ENCODE measurements at regions not wholly inside any gene's neighbourhood (a gene's known extent, or its start where the extent isn't known, plus 50 kb on each side); places are given as distances from the start of the nearest gene placed in this dataset.

GRCh38 chr17:77476931-77477805 lies 336.4 kb downstream of the SEC14L1 start:
- H3K27ac ChIP-seq: peak overlapping the region; percentile 4; the same call in 1 of the 2 replicates
- TF ChIP-seq CTCF (conservative IDR thresholded peaks at IDR 0.05) (no peak), ZFX (IDR thresholded peaks at IDR 0.05) (no peak)

- H3K27ac ChIP-seq: no peak overlapping the region
- TF ChIP-seq ZFX (IDR thresholded peaks at IDR 0.05): no peak
- no peak for TF ChIP-seq CTCF (conservative IDR thresholded peaks at IDR 0.05)
Measured at GRCh38 chr17:77478281-77478680, 337.5 kb downstream of the SEC14L1 start.

GRCh38 chr17:77478899-77479298 lies 338.1 kb downstream of the SEC14L1 start:
- H3K27ac ChIP-seq: no peak overlapping the region
- no peak for TF ChIP-seq ZFX (IDR thresholded peaks at IDR 0.05)
- TF ChIP-seq CTCF (conservative IDR thresholded peaks at IDR 0.05): no peak

GRCh38 chr17:77479372-77480198 lies 338.8 kb downstream of the SEC14L1 start:
- TF ChIP-seq ZFX (IDR thresholded peaks at IDR 0.05): no peak
- TF ChIP-seq CTCF (conservative IDR thresholded peaks at IDR 0.05): no peak
- H3K27ac ChIP-seq: no peak overlapping the region

GRCh38 chr17:77480199-77480508 lies 339.4 kb downstream of the SEC14L1 start:
- no peak overlapping the region for H3K27ac ChIP-seq
- TF ChIP-seq CTCF (conservative IDR thresholded peaks at IDR 0.05) (no peak), ZFX (IDR thresholded peaks at IDR 0.05) (no peak)

- no peak overlapping the region for H3K27ac ChIP-seq
- no peak for TF ChIP-seq ZFX (IDR thresholded peaks at IDR 0.05)
- no peak for TF ChIP-seq CTCF (conservative IDR thresholded peaks at IDR 0.05)
Measured at GRCh38 chr17:77480509-77481215, 339.9 kb downstream of the SEC14L1 start.

All from C4-2B (cell line).